ENCODE measurements at regions not wholly inside any gene's neighbourhood (a gene's known extent, or its start where the extent isn't known, plus 50 kb on each side); places are given as distances from the start of the nearest gene placed in this dataset.
"Not testable (repeated sequence)": the region's sequence is repeated elsewhere in the genome, so short reads cannot be mapped to it uniquely, and the experiment has no call there.

DNA sequence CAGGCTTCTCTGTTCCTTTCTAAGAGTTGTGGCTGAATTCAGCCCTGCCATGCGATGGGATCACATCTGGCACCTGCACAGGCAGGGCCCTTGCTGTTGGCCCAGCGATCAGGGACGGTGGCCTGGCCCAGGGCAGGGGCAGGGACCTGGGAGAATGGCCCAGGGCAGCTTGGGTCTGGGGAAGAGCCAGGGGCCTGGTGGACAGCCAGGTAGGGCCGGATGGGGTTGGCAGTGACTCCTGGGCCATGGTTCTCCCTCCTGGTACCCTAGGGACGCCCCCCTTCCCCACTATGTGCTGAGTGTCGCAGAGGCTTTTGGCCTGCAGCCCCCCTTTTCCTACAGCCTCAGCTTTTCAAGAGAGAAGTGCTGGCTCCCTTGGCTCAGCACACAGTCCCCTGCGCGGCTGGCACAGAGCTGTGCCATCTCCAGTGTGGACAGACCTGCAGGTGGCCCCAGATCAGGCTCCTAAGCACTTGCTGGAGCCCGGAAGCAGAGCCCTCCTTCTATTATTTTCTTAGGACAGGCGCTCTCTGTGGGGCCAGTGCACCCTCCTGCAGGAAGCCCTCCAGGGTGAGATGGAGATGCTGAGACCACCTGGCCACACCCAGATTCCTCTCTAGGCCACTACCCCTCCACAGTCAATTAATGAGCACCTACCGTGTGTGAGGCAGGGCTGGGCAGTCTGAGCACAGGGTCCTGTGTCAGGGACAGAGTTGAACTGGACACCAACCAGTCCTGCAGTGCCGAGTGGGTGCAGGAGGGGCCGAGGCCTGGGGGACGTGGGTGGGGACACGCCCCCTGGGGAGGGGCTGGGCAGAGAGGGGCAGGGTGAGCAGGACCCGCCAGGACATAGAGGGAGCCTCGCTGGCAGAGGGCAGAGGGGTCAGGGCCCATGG, 267.6 kb downstream of the ADGRD1 start:
- H3K4me1 ChIP-seq = peaks cover 33% of the 10 kb centered on the region
- TF ChIP-seq CTCF (IDR thresholded peaks at IDR 0.05; ENCODE audit: low read depth, low read length) = no peak
- no peak overlapping the region for H3K4me3 ChIP-seq (ENCODE audit: low read depth, low read length)
- no peaks in the 10 kb centered on the region for H3K27me3 ChIP-seq
- DNase-seq = no peak
- no peaks in the 10 kb centered on the region for H3K9me3 ChIP-seq
- H3K36me3 ChIP-seq = no peaks in the 10 kb centered on the region

GRCh38 chr12:131221957-131222328, 268.2 kb downstream of the ADGRD1 start:
- peaks cover 31% of the 10 kb centered on the region for H3K4me1 ChIP-seq
- no peak overlapping the region for H3K4me3 ChIP-seq (ENCODE audit: low read depth, low read length)
- no peaks in the 10 kb centered on the region for H3K36me3 ChIP-seq
- no peaks in the 10 kb centered on the region for H3K9me3 ChIP-seq
- no peak for TF ChIP-seq CTCF (IDR thresholded peaks at IDR 0.05; ENCODE audit: low read depth, low read length)
- DNase-seq = no peak
- no peaks in the 10 kb centered on the region for H3K27me3 ChIP-seq

- peaks cover 25% of the 10 kb centered on the region for H3K4me1 ChIP-seq
- no peak overlapping the region for H3K4me3 ChIP-seq (ENCODE audit: low read depth, low read length)
- H3K27me3 ChIP-seq = no peaks in the 10 kb centered on the region
- no peaks in the 10 kb centered on the region; the same call in 1 of the 2 replicates for H3K9me3 ChIP-seq
- no peaks in the 10 kb centered on the region for H3K36me3 ChIP-seq
- DNase-seq = peak; percentile 70
- no peak; the same call in 1 of the 2 replicates for TF ChIP-seq CTCF (IDR thresholded peaks at IDR 0.05; ENCODE audit: low read depth, low read length)
Observed at GRCh38 chr12:131222329-131223139, 268.8 kb downstream of the ADGRD1 start.

DNA sequence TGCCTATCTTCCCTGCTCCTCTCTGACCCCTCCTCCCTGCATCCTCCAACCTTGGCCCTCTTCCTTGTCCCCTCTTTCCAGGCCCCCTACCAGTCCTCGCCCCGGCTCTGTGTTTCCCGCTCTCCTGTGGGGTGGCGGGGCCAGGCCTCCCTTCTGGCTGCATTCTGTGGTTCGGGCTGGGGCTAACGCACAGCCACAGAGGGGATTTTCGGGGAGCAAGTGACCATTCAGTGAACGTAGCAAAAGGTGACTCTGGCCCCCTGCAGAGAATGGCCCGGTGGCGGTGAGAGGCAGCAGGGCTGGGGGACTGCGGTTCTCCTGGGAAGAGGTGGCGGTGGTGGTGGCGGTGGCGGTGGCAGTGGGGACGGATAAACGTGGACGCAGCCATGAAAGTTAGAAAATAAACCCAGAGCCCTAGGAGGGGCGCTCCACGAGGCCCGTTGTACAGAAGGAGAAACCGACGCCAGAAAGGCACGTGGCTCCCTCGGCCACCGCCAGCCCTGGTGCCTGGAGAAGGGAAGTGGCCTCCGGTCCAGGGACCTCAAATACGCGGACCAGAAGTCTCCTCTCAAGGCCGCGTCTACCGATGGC, 269.6 kb downstream of the ADGRD1 start:
- Histone ChIP-seq H3K36me3 (no peaks in the 10 kb centered on the region), H3K9me3 (no peaks in the 10 kb centered on the region; the same call in 1 of the 2 replicates), H3K4me1 (peaks cover 20% of the 10 kb centered on the region), H3K4me3 (ENCODE audit: low read depth, low read length) (no peak overlapping the region), H3K27me3 (no peaks in the 10 kb centered on the region)
- no peak for DNase-seq
- no peak for TF ChIP-seq CTCF (IDR thresholded peaks at IDR 0.05; ENCODE audit: low read depth, low read length)

DNA sequence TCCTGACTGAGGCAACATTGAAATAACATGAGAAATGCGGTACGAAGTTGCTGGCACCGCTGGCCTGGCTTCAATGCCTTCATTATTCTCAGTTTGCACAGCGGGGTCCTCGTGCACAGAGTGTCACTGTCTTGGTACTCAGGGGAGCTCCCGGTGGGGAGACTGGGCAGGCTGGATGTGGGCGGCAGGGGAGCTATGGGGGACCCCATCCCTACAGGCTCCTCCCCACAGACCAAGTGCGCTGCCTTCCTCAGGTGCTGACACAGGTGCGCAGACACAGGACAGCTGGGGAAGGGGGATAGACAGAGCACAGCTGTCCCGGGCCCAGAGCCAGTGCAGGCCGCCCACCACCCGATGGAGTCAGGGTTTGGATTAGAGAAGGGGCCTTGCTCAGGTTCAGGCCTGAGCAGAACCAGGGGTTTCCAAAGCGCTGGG, 270.1 kb downstream of the ADGRD1 start:
- TF ChIP-seq CTCF (IDR thresholded peaks at IDR 0.05; ENCODE audit: low read depth, low read length) = no peak
- Histone ChIP-seq H3K27me3 (no peaks in the 10 kb centered on the region), H3K4me1 (peaks cover 14% of the 10 kb centered on the region), H3K4me3 (ENCODE audit: low read depth, low read length) (no peak overlapping the region), H3K9me3 (no peaks in the 10 kb centered on the region; the same call in 1 of the 2 replicates), H3K36me3 (no peaks in the 10 kb centered on the region)
- DNase-seq = no peak

DNA sequence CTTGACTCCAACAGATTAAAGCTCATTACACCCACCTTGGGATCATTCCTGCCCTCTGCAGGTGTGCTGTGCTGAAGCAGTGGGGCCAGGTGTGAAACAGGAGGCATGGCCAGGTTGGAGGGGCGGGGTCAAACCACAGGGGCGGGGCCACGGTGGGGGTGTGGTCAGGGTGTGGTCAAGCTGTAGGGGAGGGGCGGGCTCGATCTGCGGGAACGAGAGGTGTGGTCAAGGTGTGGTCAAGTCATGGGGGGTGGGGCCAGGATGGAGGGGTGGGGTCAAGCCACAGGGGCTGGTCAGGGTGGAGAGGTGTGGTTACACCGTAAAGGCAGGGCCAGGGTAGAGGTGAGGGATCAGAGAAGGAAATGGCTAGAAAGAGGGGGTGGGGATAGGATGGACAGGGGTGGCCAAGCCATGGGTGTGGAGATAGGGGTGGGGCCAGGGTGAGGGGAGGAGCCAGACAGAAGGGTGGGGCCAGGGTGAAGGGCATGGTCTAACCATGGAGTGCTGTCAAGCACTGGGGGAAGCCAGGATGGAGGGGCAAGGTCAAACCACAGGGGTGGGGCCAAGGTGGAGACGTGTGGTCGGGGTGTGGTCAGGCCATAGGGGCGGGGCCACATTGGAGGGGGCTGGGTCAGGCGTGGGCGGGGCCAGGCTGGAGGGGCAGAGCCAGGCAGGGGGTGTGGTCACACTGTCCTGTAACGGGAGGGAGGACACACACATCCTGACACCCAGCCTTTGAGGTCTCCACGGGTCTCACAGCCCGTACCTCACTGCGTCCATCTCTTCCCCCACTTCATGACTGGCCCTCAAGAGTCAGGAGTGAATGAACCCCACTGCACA, 270.7 kb downstream of the ADGRD1 start:
- not testable (repeated sequence) for H3K4me3 ChIP-seq (ENCODE audit: low read depth, low read length); DNase-seq
- peaks cover 14% of the 10 kb centered on the region for H3K4me1 ChIP-seq

DNA sequence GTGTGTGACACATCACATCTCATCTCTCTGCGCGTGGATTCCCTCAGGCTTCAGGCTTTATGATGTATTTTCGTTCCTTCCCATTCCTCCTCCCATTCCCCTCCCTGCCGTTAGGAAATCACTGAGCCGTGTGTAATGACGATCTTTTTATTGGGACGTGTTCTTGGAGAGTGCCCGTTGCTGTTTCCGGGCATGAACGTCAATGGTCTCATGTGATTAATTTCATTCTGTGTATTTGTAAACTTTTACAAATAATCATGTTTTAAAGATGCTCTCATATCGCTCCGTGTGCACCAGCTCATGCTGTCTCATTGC, 271.3 kb downstream of the ADGRD1 start:
- H3K9me3 ChIP-seq; H3K27me3 ChIP-seq; DNase-seq; H3K4me3 ChIP-seq (ENCODE audit: low read depth, low read length); H3K36me3 ChIP-seq: not testable (repeated sequence)
- peaks cover 19% of the 10 kb centered on the region for H3K4me1 ChIP-seq

More for the DNA sequence above, 270.7 kb downstream of the ADGRD1 start:
- not testable (repeated sequence) for H3K9me3 ChIP-seq, H3K27me3 ChIP-seq, H3K36me3 ChIP-seq

All from BE2C (cell line).